SK-N-MC (cell line): ENCODE measurements at regions not wholly inside any gene's neighbourhood (a gene's known extent, or its start where the extent isn't known, plus 50 kb on each side); places are given as distances from the start of the nearest gene placed in this dataset.

Experiments used
- EZH2 ChIP-seq: fragments of 200-600 bp; sonication (generic); IDR thresholded peaks from one replicate; pipeline ENCODE4 v1.6.1; 2017; ENCODE audit warnings: antibody characterized with exemption
- FOXP2 ChIP-seq: optimal IDR thresholded peaks from 2 replicates; pipeline ENCODE3; 2011; ENCODE audit warnings: mild to moderate bottlenecking, moderate library complexity; ENCODE audit not compliant: insufficient read depth; ENCODE audit errors: extremely low read length, control extremely low read depth
- POLR2AphosphoS5 ChIP-seq: IDR thresholded peaks from 2 replicates; pipeline ENCODE4 v1.6.1; 2012; ENCODE audit warnings: mild to moderate bottlenecking, low read depth, low read length, borderline replicate concordance

- TF ChIP-seq POLR2AphosphoS5, result no peak
- TF ChIP-seq EZH2, result no peak
- no peak for TF ChIP-seq FOXP2
These were observed 157.5 kb upstream of the PHYHIPL start for GRCh38 chr10:59018977-59019376.
